Esophagus squamous epithelium (tissue), 4 donors: ENCODE measurements at regions not wholly inside any gene's neighbourhood (a gene's known extent, or its start where the extent isn't known, plus 50 kb on each side); places are given as distances from the start of the nearest gene placed in this dataset.

Source experiments
- CTCF ChIP-seq, 6 experiments: fragments of 450-650 bp in 4 of 6; fragments of 200-600 bp in 2 of 6; sonication (generic) in 2 of 6; IDR thresholded peaks; one replicate each; pipeline ENCODE4 v1.5.1; 2016 to 2019; ENCODE audit warnings: antibody characterized with exemption in 6 of 6, mild to moderate bottlenecking in 4 of 6, moderate library complexity in 4 of 6
- POLR2A ChIP-seq, 4 donors: fragments of 450-650 bp; IDR thresholded peaks; one replicate each; pipeline ENCODE4 v1.6.1; 2017; ENCODE audit warnings: antibody characterized with exemption in 4 of 4, mild to moderate bottlenecking in 4 of 4, moderate library complexity in 3 of 4

GRCh38 chr20:51934301-51935002 lies 132.1 kb upstream of the SALL4 start:
- TF ChIP-seq POLR2A (IDR thresholded peaks at IDR 0.05) (no peak), CTCF (IDR thresholded peaks at IDR 0.05) (no peak)
